SU-DHL-6 (cell line): ENCODE measurements at regions not wholly inside any gene's neighbourhood (a gene's known extent, or its start where the extent isn't known, plus 50 kb on each side); places are given as distances from the start of the nearest gene placed in this dataset.

Source experiments
- H2AFZ ChIP-seq: fragments of 200-600 bp; sonication (generic); 2 replicates; pipeline ENCODE4 v1.6.1; 2014; ENCODE audit warnings: low read depth, mild to moderate bottlenecking, moderate library complexity, mixed read lengths, antibody characterized with exemption, low read length; ENCODE audit not compliant: severe bottlenecking
- H3F3A ChIP-seq: fragments of 200-600 bp; shearing (Covaris generic); 2 replicates; pipeline ENCODE4 v1.6.0; 2016; ENCODE audit warnings: antibody characterized with exemption, mild to moderate bottlenecking; ENCODE audit not compliant: insufficient read depth
- H3K27ac ChIP-seq: fragments of 200-600 bp; sonication (generic); 2 replicates; pipeline ENCODE4 v1.5.1; 2016; ENCODE audit warnings: low read depth, mild to moderate bottlenecking, low read length, moderate library complexity, mixed read lengths
- H3K27me3 ChIP-seq: fragments of 200-600 bp; sonication (generic), shearing (Covaris generic); 2 replicates; pipeline ENCODE4 v1.6.0; 2014; ENCODE audit warnings: mild to moderate bottlenecking, low read length
- H3K36me3 ChIP-seq: fragments of 200-600 bp; sonication (generic); 2 replicates; pipeline ENCODE4 v1.6.1; 2014; ENCODE audit warnings: mild to moderate bottlenecking, low read length, mixed read lengths
- H3K4me2 ChIP-seq: fragments of 300-600, 200-600 bp; shearing (Covaris generic), sonication (generic); 2 replicates; pipeline ENCODE4 v1.6.0; 2014; ENCODE audit warnings: low read length, low read depth, mild to moderate bottlenecking; ENCODE audit not compliant: poor library complexity, severe bottlenecking
- H3K4me3 ChIP-seq: fragments of 200-600 bp; sonication (generic); 2 replicates; pipeline ENCODE4 v1.5.1; 2014; ENCODE audit warnings: antibody characterized with exemption, low read length, mild to moderate bottlenecking, mixed read lengths; ENCODE audit not compliant: insufficient read depth, poor library complexity, severe bottlenecking
- H3K79me2 ChIP-seq: fragments of 200-600 bp; sonication (generic); 2 replicates; pipeline ENCODE4 v1.6.1; 2014; ENCODE audit warnings: mild to moderate bottlenecking, low read length, moderate library complexity; ENCODE audit not compliant: insufficient read depth
- H3K9ac ChIP-seq: fragments of 200-600 bp; sonication (generic); 2 replicates; pipeline ENCODE4 v1.7.0; 2014; ENCODE audit warnings: mild to moderate bottlenecking, low read length
- H3K9me2 ChIP-seq: fragments of 200-600 bp; sonication (generic); replicated peaks from 2 replicates; pipeline ENCODE4 v1.6.1; 2014; ENCODE audit warnings: low read length; ENCODE audit not compliant: insufficient read depth
- H3K9me3 ChIP-seq: fragments of 200-600 bp; sonication (generic); 2 replicates; pipeline ENCODE4 v1.6.1; 2014; ENCODE audit warnings: low read length, mixed read lengths; ENCODE audit not compliant: insufficient read depth
- H4K20me1 ChIP-seq: fragments of 200-600 bp; sonication (generic); 2 replicates; pipeline ENCODE4 v1.6.1; 2014; ENCODE audit warnings: low read depth, mild to moderate bottlenecking, antibody characterized with exemption, low read length, moderate library complexity, mixed read lengths
- CTCF ChIP-seq: fragments of 200-600 bp; sonication (generic); IDR thresholded peaks from one replicate; pipeline ENCODE4 v1.5.1; 2017; ENCODE audit warnings: antibody characterized with exemption, mild to moderate bottlenecking, low read length, moderate library complexity; ENCODE audit not compliant: insufficient read depth, poor library complexity, severe bottlenecking
- EZH2phosphoT487 ChIP-seq: fragments of 200-600 bp; sonication (generic), shearing (Covaris generic); conservative IDR thresholded peaks from 2 replicates; pipeline ENCODE4 v1.6.1; 2018; ENCODE audit warnings: mild to moderate bottlenecking, antibody characterized with exemption, low read length, moderate library complexity, mixed read lengths

GRCh38 chr5:105917189-105917588 is 1753.5 kb downstream of the EFNA5 start:
- H3F3A ChIP-seq: no peaks in the 10 kb centered on the region
- H3K27me3 ChIP-seq: no peaks in the 10 kb centered on the region
- H3K27ac ChIP-seq: no peak overlapping the region
- H3K4me2 ChIP-seq: no peak overlapping the region
- H3K36me3 ChIP-seq: no peaks in the 10 kb centered on the region
- no peaks in the 10 kb centered on the region for H3K9me2 ChIP-seq
- no peak overlapping the region for H3K9ac ChIP-seq
- no peak overlapping the region for H3K4me3 ChIP-seq
- no peak overlapping the region for H2AFZ ChIP-seq
- no peaks in the 10 kb centered on the region for H4K20me1 ChIP-seq
- TF ChIP-seq CTCF (no peak), EZH2phosphoT487 (no peak)
- H3K79me2 ChIP-seq: no peaks in the 10 kb centered on the region
- peaks cover 4% of the 10 kb centered on the region; the same call in 1 of the 2 replicates for H3K9me3 ChIP-seq

- H3K36me3 ChIP-seq: no peaks in the 10 kb centered on the region
- no peak overlapping the region for H3K4me3 ChIP-seq
- H3K4me2 ChIP-seq: no peak overlapping the region
- TF ChIP-seq CTCF (no peak), EZH2phosphoT487 (no peak)
- no peaks in the 10 kb centered on the region for H4K20me1 ChIP-seq
- H3F3A ChIP-seq: no peaks in the 10 kb centered on the region
- H3K27ac ChIP-seq: no peak overlapping the region
- no peaks in the 10 kb centered on the region for H3K9me3 ChIP-seq
- H3K9ac ChIP-seq: no peak overlapping the region
- no peak overlapping the region for H2AFZ ChIP-seq
- H3K27me3 ChIP-seq: no peaks in the 10 kb centered on the region
- H3K9me2 ChIP-seq: no peaks in the 10 kb centered on the region
- H3K79me2 ChIP-seq: no peaks in the 10 kb centered on the region
These were observed 1763.7 kb downstream of the EFNA5 start for GRCh38 chr5:105907016-105907415.

- Histone ChIP-seq H3K4me3 (no peak overlapping the region), H3K27me3 (no peaks in the 10 kb centered on the region), H3K4me2 (no peak overlapping the region), H2AFZ (no peak overlapping the region), H3K27ac (no peak overlapping the region), H3K36me3 (no peaks in the 10 kb centered on the region), H3K9me2 (no peaks in the 10 kb centered on the region), H3K9ac (no peak overlapping the region), H4K20me1 (no peaks in the 10 kb centered on the region), H3K9me3 (no peaks in the 10 kb centered on the region), H3F3A (no peaks in the 10 kb centered on the region), H3K79me2 (no peaks in the 10 kb centered on the region)
- TF ChIP-seq EZH2phosphoT487 (no peak), CTCF (no peak)
These were observed 1765.3 kb downstream of the EFNA5 start for GRCh38 chr5:105905392-105905791.
